GM23338 (cell line): ENCODE measurements at regions not wholly inside any gene's neighbourhood (a gene's known extent, or its start where the extent isn't known, plus 50 kb on each side); places are given as distances from the start of the nearest gene placed in this dataset.

Source experiments
- REST ChIP-seq: IDR thresholded peaks from one replicate; pipeline ENCODE4 v1.6.1; 2018; ENCODE audit warnings: antibody characterized with exemption; ENCODE audit not compliant: unreplicated experiment

DNA sequence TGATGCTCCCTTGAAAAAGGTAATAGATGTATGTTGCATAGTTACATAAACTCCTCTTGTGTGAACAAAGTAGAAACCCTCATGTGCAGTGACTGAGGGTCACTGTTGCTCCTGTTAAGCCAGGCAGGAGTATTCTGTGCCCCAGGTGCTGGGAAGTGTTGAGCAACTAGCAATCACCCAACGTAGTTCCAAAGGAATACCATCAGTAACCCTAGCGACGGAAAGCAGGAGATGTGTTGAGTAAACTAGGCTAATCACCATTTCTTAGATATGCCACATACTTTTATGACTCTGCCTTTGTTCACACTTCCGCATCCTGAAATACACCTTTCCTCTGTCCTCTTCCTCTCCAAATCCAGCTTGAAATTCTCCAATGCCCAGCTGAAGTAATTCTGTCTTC is 50.9 kb upstream of the TAB3 start (continued):
- no peak for TF ChIP-seq REST
